ENCODE measurements at regions not wholly inside any gene's neighbourhood (a gene's known extent, or its start where the extent isn't known, plus 50 kb on each side); places are given as distances from the start of the nearest gene placed in this dataset.

DNA sequence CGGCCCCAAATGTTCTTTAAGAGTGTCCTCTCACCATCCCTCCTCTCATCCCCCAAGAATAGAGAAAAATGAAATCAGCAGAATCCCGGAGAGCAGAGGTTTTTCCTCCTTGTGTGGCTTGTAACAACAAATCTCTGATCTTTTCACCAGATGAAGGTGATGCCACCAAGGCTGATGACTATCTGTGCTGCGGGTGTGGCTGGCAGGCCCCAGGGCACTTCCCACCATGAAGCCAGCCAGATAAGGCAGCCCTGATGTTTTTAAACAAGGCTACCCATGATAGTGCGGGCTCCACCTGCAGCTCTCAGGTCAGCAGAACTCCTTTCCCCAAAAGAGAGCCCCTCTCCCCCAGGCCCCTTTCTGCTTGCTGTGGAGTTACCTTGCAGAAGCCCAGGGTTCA lies 58.0 kb upstream of the PARP11 start:
- TF ChIP-seq, protein P1, sequence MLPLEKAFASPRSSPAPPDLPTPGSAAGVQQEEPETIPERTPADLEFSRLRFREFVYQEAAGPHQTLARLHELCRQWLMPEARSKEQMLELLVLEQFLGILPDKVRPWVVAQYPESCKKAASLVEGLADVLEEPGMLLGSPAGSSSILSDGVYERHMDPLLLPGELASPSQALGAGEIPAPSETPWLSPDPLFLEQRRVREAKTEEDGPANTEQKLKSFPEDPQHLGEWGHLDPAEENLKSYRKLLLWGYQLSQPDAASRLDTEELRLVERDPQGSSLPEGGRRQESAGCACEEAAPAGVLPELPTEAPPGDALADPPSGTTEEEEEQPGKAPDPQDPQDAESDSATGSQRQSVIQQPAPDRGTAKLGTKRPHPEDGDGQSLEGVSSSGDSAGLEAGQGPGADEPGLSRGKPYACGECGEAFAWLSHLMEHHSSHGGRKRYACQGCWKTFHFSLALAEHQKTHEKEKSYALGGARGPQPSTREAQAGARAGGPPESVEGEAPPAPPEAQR (tag by site-specific recombination; IDR thresholded peaks at IDR 0.05), result no peak
- TF ChIP-seq, protein P2, sequence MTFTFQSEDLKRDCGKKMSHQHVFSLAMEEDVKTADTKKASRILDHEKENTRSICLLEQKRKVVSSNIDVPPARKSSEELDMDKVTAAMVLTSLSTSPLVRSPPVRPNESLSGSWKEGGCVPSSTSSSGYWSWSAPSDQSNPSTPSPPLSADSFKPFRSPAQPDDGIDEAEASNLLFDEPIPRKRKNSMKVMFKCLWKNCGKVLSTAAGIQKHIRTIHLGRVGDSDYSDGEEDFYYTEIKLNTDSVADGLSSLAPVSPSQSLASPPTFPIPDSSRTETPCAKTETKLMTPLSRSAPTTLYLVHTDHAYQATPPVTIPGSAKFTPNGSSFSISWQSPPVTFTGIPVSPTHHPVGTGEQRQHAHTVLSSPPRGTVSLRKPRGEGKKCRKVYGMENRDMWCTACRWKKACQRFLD (tag by site-specific recombination; IDR thresholded peaks at IDR 0.05), result no peak
- TF ChIP-seq, protein P3, sequence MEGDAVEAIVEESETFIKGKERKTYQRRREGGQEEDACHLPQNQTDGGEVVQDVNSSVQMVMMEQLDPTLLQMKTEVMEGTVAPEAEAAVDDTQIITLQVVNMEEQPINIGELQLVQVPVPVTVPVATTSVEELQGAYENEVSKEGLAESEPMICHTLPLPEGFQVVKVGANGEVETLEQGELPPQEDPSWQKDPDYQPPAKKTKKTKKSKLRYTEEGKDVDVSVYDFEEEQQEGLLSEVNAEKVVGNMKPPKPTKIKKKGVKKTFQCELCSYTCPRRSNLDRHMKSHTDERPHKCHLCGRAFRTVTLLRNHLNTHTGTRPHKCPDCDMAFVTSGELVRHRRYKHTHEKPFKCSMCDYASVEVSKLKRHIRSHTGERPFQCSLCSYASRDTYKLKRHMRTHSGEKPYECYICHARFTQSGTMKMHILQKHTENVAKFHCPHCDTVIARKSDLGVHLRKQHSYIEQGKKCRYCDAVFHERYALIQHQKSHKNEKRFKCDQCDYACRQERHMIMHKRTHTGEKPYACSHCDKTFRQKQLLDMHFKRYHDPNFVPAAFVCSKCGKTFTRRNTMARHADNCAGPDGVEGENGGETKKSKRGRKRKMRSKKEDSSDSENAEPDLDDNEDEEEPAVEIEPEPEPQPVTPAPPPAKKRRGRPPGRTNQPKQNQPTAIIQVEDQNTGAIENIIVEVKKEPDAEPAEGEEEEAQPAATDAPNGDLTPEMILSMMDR (tag by site-specific recombination; IDR thresholded peaks at IDR 0.05), result no peak
- no peak for TF ChIP-seq MZF1 (tag by site-specific recombination; IDR thresholded peaks at IDR 0.05; ENCODE audit: borderline replicate concordance)
- no peak for TF ChIP-seq ZNF561 (tag by site-specific recombination; IDR thresholded peaks at IDR 0.05; ENCODE audit: borderline replicate concordance)
- TF ChIP-seq, protein P4, sequence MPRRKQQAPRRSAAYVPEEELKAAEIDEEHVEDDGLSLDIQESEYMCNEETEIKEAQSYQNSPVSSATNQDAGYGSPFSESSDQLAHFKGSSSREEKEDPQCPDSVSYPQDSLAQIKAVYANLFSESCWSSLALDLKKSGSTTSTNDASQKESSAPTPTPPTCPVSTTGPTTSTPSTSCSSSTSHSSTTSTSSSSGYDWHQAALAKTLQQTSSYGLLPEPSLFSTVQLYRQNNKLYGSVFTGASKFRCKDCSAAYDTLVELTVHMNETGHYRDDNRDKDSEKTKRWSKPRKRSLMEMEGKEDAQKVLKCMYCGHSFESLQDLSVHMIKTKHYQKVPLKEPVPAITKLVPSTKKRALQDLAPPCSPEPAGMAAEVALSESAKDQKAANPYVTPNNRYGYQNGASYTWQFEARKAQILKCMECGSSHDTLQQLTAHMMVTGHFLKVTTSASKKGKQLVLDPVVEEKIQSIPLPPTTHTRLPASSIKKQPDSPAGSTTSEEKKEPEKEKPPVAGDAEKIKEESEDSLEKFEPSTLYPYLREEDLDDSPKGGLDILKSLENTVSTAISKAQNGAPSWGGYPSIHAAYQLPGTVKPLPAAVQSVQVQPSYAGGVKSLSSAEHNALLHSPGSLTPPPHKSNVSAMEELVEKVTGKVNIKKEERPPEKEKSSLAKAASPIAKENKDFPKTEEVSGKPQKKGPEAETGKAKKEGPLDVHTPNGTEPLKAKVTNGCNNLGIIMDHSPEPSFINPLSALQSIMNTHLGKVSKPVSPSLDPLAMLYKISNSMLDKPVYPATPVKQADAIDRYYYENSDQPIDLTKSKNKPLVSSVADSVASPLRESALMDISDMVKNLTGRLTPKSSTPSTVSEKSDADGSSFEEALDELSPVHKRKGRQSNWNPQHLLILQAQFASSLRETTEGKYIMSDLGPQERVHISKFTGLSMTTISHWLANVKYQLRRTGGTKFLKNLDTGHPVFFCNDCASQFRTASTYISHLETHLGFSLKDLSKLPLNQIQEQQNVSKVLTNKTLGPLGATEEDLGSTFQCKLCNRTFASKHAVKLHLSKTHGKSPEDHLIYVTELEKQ (tag by site-specific recombination; IDR thresholded peaks at IDR 0.05; ENCODE audit: borderline replicate concordance), result no peak
- TF ChIP-seq ZNF266 (tag by site-specific recombination; IDR thresholded peaks at IDR 0.05; ENCODE audit: low read depth), result no peak
- no peak for TF ChIP-seq ZNF140 (tag by site-specific recombination; IDR thresholded peaks at IDR 0.05)
- no peak for TF ChIP-seq ZNF404 (tag by site-specific recombination; IDR thresholded peaks at IDR 0.05)
